Loucy (cell line): ENCODE measurements at regions not wholly inside any gene's neighbourhood (a gene's known extent, or its start where the extent isn't known, plus 50 kb on each side); places are given as distances from the start of the nearest gene placed in this dataset.

Source experiments
- H2AFZ ChIP-seq: fragments of 200-600 bp; sonication (generic); 2 replicates; pipeline ENCODE4 v1.6.0; 2016; ENCODE audit warnings: antibody characterized with exemption, mild to moderate bottlenecking, low read length, moderate library complexity
- H3F3A ChIP-seq: fragments of 200-600 bp; 2 replicates; pipeline ENCODE4 v1.6.0; 2016; ENCODE audit warnings: antibody characterized with exemption, low read depth, mild to moderate bottlenecking
- H3K27me3 ChIP-seq: fragments of 200-600 bp; sonication (generic); 2 replicates; pipeline ENCODE4 v1.6.1; 2014; ENCODE audit warnings: low read length, mild to moderate bottlenecking; ENCODE audit not compliant: insufficient read depth, poor library complexity, severe bottlenecking
- H3K36me3 ChIP-seq: fragments of 200-600 bp; sonication (generic); 2 replicates; pipeline ENCODE4 v1.6.1; 2016; ENCODE audit warnings: low read length; ENCODE audit not compliant: insufficient read depth
- H3K4me1 ChIP-seq: fragments of 200-600 bp; sonication (generic); 2 replicates; pipeline ENCODE4 v1.5.1; 2014; ENCODE audit warnings: low read length, mild to moderate bottlenecking; ENCODE audit not compliant: insufficient read depth, poor library complexity, severe bottlenecking
- H3K4me2 ChIP-seq: fragments of 200-600 bp; sonication (generic); 2 replicates; pipeline ENCODE4 v1.6.0; 2014; ENCODE audit warnings: antibody characterized with exemption, low read length, low read depth, mild to moderate bottlenecking; ENCODE audit not compliant: poor library complexity, severe bottlenecking
- H3K4me3 ChIP-seq: fragments of 200-600 bp; sonication (generic); 2 replicates; pipeline ENCODE4 v1.5.1; 2014; ENCODE audit warnings: low read length, mild to moderate bottlenecking, mixed read lengths; ENCODE audit not compliant: poor library complexity, severe bottlenecking
- H3K79me2 ChIP-seq: fragments of 200-600 bp; sonication (generic); 2 replicates; pipeline ENCODE4 v1.6.1; 2014; ENCODE audit warnings: low read length; ENCODE audit not compliant: insufficient read depth
- H3K9ac ChIP-seq: fragments of 200-600 bp; sonication (generic); 2 replicates; pipeline ENCODE4 v1.6.0; 2014; ENCODE audit warnings: mild to moderate bottlenecking, low read depth, low read length, moderate library complexity; ENCODE audit not compliant: poor library complexity, severe bottlenecking
- H3K9me2 ChIP-seq: fragments of 200-600 bp; sonication (generic); replicated peaks from 2 replicates; pipeline ENCODE4 v1.6.1; 2016; ENCODE audit warnings: low read depth, low read length, mixed read lengths
- H3K9me3 ChIP-seq: fragments of 200-600 bp; sonication (generic); 2 replicates; pipeline ENCODE4 v1.6.1; 2014; ENCODE audit warnings: mild to moderate bottlenecking, antibody characterized with exemption, low read length, low read depth; ENCODE audit not compliant: insufficient read depth
- H4K20me1 ChIP-seq: fragments of 200-600 bp; sonication (generic); 2 replicates; pipeline ENCODE4 v1.6.0; 2014; ENCODE audit warnings: antibody characterized with exemption, low read length, mild to moderate bottlenecking; ENCODE audit not compliant: insufficient read depth, poor library complexity, severe bottlenecking
- EZH2phosphoT487 ChIP-seq: fragments of 200-600 bp; IDR thresholded peaks from 2 replicates; pipeline ENCODE4 v1.6.1; 2018; ENCODE audit warnings: antibody characterized with exemption, mild to moderate bottlenecking, moderate library complexity, borderline replicate concordance
- TF ChIP-seq, protein P1 (sequence below): fragments of 200-600 bp; sonication (generic); conservative IDR thresholded peaks from 2 replicates; pipeline ENCODE4 v1.5.1; 2014; ENCODE audit warnings: mild to moderate bottlenecking, antibody characterized with exemption, low read length

DNA sequence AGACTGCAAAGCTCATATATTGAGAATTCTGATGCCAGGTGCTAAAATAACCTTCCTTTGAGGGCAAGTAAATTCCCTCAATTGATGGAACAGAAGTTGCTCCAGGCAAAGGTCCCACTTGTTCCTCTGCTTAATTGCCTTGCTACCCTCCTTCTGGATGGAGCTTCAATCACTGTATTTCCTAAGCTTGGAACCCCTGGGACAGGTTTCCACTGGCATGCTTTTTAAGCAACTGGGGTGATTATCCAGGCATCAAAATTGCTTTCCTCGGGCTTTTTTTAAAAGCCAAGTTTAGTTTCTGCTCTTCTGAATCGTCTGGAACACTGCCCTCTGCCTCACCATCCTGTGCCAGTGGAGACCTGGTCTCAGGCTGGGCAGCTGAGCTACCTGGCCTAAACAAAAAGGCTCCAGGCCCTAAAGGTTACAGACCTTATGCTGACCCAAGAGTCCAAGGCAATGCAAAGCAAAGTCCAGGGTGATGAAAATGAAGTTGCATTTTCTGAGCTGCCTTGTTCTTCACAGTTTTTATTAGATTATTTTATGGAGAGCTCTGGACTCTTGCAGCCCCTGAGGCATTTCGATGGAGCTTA lies 167.9 kb upstream of the CD180 start:
- Histone ChIP-seq H3K9ac (no peak overlapping the region), H3K27me3 (no peaks in the 10 kb centered on the region), H3K36me3 (no peaks in the 10 kb centered on the region), H4K20me1 (no peaks in the 10 kb centered on the region), H3K9me3 (no peaks in the 10 kb centered on the region), H3K79me2 (no peaks in the 10 kb centered on the region), H3K4me3 (no peak overlapping the region), H3F3A (no peaks in the 10 kb centered on the region), H3K9me2 (no peaks in the 10 kb centered on the region), H3K4me2 (no peak overlapping the region), H3K4me1 (peaks cover 15% of the 10 kb centered on the region), H2AFZ (no peak overlapping the region)
- TF ChIP-seq EZH2phosphoT487: no peak
- TF ChIP-seq, protein P1, sequence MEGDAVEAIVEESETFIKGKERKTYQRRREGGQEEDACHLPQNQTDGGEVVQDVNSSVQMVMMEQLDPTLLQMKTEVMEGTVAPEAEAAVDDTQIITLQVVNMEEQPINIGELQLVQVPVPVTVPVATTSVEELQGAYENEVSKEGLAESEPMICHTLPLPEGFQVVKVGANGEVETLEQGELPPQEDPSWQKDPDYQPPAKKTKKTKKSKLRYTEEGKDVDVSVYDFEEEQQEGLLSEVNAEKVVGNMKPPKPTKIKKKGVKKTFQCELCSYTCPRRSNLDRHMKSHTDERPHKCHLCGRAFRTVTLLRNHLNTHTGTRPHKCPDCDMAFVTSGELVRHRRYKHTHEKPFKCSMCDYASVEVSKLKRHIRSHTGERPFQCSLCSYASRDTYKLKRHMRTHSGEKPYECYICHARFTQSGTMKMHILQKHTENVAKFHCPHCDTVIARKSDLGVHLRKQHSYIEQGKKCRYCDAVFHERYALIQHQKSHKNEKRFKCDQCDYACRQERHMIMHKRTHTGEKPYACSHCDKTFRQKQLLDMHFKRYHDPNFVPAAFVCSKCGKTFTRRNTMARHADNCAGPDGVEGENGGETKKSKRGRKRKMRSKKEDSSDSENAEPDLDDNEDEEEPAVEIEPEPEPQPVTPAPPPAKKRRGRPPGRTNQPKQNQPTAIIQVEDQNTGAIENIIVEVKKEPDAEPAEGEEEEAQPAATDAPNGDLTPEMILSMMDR: no peak

DNA sequence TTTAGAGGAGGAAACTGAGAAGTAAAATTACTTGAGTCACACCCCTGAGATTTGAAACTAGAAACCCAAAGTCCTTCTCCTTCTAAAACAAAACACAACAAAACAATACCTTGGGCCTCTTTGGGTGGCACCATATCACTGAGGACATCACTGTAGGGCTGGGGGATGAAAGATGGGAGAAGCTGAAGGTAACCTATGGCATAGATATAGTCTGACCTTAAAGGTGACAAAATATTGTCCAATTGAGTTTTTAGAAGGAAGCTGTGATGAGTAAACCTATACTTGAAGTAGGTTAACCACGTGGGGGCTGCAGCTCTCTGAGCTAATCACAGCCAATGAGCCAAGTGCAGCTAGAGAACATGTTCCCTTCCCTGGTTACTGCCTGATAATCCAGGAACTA lies 167.4 kb upstream of the CD180 start:
- TF ChIP-seq, protein P1: no peak
- TF ChIP-seq EZH2phosphoT487: no peak
- Histone ChIP-seq H3K9me3 (no peaks in the 10 kb centered on the region), H4K20me1 (no peaks in the 10 kb centered on the region), H3K4me3 (no peak overlapping the region), H3K9me2 (no peaks in the 10 kb centered on the region), H3K4me2 (no peak overlapping the region), H3K4me1 (peaks cover 16% of the 10 kb centered on the region), H3F3A (no peaks in the 10 kb centered on the region), H3K9ac (no peak overlapping the region), H3K36me3 (no peaks in the 10 kb centered on the region), H3K79me2 (no peaks in the 10 kb centered on the region), H3K27me3 (no peaks in the 10 kb centered on the region), H2AFZ (no peak overlapping the region)

DNA sequence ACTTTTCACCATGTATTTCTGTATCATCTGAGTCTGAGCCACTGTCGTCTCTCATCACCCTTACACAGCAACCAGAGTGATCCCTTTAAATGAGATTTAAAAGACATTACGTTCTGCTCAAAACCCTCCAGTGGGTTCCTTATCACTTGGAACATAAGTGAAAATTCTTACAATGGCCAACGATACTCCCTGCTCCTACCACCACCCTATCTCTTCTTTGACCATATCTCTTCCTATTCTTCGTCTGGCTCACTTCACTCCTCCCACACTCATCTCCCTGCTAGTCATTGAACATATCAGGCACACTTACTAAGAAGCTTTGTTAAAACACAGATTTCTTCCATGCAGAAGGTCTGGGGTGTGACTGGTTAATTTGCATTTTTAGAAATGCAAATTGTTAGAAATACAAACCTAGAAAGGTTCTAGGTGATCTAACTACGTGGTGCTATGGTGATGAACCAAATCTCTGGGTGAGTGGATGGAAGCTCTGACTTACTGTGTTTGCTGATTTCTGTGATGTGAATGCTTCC lies 166.6 kb upstream of the CD180 start:
- no peaks in the 10 kb centered on the region for H3K9me2 ChIP-seq
- H4K20me1 ChIP-seq: no peaks in the 10 kb centered on the region
- no peaks in the 10 kb centered on the region for H3K9me3 ChIP-seq
- H2AFZ ChIP-seq: no peak overlapping the region
- peaks cover 16% of the 10 kb centered on the region for H3K4me1 ChIP-seq
- H3K36me3 ChIP-seq: no peaks in the 10 kb centered on the region
- no peaks in the 10 kb centered on the region for H3K27me3 ChIP-seq
- H3K4me2 ChIP-seq: no peak overlapping the region
- H3K4me3 ChIP-seq: no peak overlapping the region
- no peak overlapping the region for H3K9ac ChIP-seq
- no peaks in the 10 kb centered on the region for H3K79me2 ChIP-seq
- TF ChIP-seq, protein P1: no peak
- no peak for TF ChIP-seq EZH2phosphoT487
- H3F3A ChIP-seq: no peaks in the 10 kb centered on the region
